ENCODE measurements at regions not wholly inside any gene's neighbourhood (a gene's known extent, or its start where the extent isn't known, plus 50 kb on each side); places are given as distances from the start of the nearest gene placed in this dataset.

- Mint-ChIP-seq H3K27ac (ENCODE audit: low read depth, unreplicated experiment) (no peak overlapping the region), H3K9me3 (ENCODE audit: unreplicated experiment) (no peaks in the 10 kb centered on the region), H3K27me3 (ENCODE audit: insufficient read depth, unreplicated experiment) (peaks cover 29% of the 10 kb centered on the region), H3K4me1 (ENCODE audit: insufficient read depth, unreplicated experiment) (no peaks in the 10 kb centered on the region), H3K36me3 (ENCODE audit: insufficient read depth, unreplicated experiment) (no peaks in the 10 kb centered on the region), H3K4me3 (ENCODE audit: unreplicated experiment) (no peak overlapping the region)
- no TSS peak for BruUV-seq (replicated peaks)
- ChIA-PET POLR2A (interaction anchor here (0.7 kb wide), 1 partner anchor 117 kb away, joined by 4 read pairs; no protein-coding TSS in a partner anchor), CTCF (no interaction called here)
- no peak for DNase-seq (ENCODE audit: unreplicated experiment)
- no peak for TF ChIP-seq CTCF (IDR thresholded peaks at IDR 0.05; ENCODE audit: unreplicated experiment)
- intact Hi-C loops (cut with micrococcal nuclease), result no loop called here
Measured at GRCh38 chr2:105604938-105605337, 139.8 kb upstream of the NCK2 start.

GRCh38 chr2:105600949-105601794 lies 143.5 kb upstream of the NCK2 start:
- TF ChIP-seq CTCF (IDR thresholded peaks at IDR 0.05; ENCODE audit: unreplicated experiment), result no peak
- ChIA-PET POLR2A (no interaction called here), CTCF (no interaction called here)
- H3K36me3 Mint-ChIP-seq (ENCODE audit: insufficient read depth, unreplicated experiment), result no peaks in the 10 kb centered on the region
- H3K4me1 Mint-ChIP-seq (ENCODE audit: insufficient read depth, unreplicated experiment), result no peaks in the 10 kb centered on the region
- no peak for DNase-seq (ENCODE audit: unreplicated experiment)
- H3K4me3 Mint-ChIP-seq (ENCODE audit: unreplicated experiment), result no peak overlapping the region
- no peak overlapping the region for H3K27ac Mint-ChIP-seq (ENCODE audit: low read depth, unreplicated experiment)
- intact Hi-C loops (cut with micrococcal nuclease), result no loop called here
- peaks cover 29% of the 10 kb centered on the region for H3K27me3 Mint-ChIP-seq (ENCODE audit: insufficient read depth, unreplicated experiment)
- BruUV-seq (replicated peaks), result no TSS peak
- no peaks in the 10 kb centered on the region for H3K9me3 Mint-ChIP-seq (ENCODE audit: unreplicated experiment)

- no peaks in the 10 kb centered on the region for H3K36me3 Mint-ChIP-seq (ENCODE audit: insufficient read depth, unreplicated experiment)
- no peak for DNase-seq (ENCODE audit: unreplicated experiment)
- intact Hi-C loops (cut with micrococcal nuclease), result no loop called here
- H3K27me3 Mint-ChIP-seq (ENCODE audit: insufficient read depth, unreplicated experiment), result peaks cover 29% of the 10 kb centered on the region
- no peaks in the 10 kb centered on the region for H3K9me3 Mint-ChIP-seq (ENCODE audit: unreplicated experiment)
- CTCF ChIA-PET, result no interaction called here
- no peak for TF ChIP-seq CTCF (IDR thresholded peaks at IDR 0.05; ENCODE audit: unreplicated experiment)
- no peak overlapping the region for H3K27ac Mint-ChIP-seq (ENCODE audit: low read depth, unreplicated experiment)
- POLR2A ChIA-PET, result no interaction called here
- no TSS peak for BruUV-seq (replicated peaks)
- H3K4me3 Mint-ChIP-seq (ENCODE audit: unreplicated experiment), result no peak overlapping the region
- H3K4me1 Mint-ChIP-seq (ENCODE audit: insufficient read depth, unreplicated experiment), result no peaks in the 10 kb centered on the region
Measured at GRCh38 chr2:105600602-105600948, 144.1 kb upstream of the NCK2 start.

GRCh38 chr2:105600037-105600442 lies 144.7 kb upstream of the NCK2 start:
- Mint-ChIP-seq H3K4me3 (ENCODE audit: unreplicated experiment) (no peak overlapping the region), H3K4me1 (ENCODE audit: insufficient read depth, unreplicated experiment) (no peaks in the 10 kb centered on the region), H3K36me3 (ENCODE audit: insufficient read depth, unreplicated experiment) (no peaks in the 10 kb centered on the region), H3K27ac (ENCODE audit: low read depth, unreplicated experiment) (no peak overlapping the region), H3K9me3 (ENCODE audit: unreplicated experiment) (no peaks in the 10 kb centered on the region), H3K27me3 (ENCODE audit: insufficient read depth, unreplicated experiment) (peaks cover 23% of the 10 kb centered on the region)
- no peak for TF ChIP-seq CTCF (IDR thresholded peaks at IDR 0.05; ENCODE audit: unreplicated experiment)
- no TSS peak for BruUV-seq (replicated peaks)
- ChIA-PET POLR2A (no interaction called here), CTCF (no interaction called here)
- intact Hi-C loops (cut with micrococcal nuclease), result no loop called here
- DNase-seq (ENCODE audit: unreplicated experiment), result no peak
